GM21515 (cell line): ENCODE measurements at regions not wholly inside any gene's neighbourhood (a gene's known extent, or its start where the extent isn't known, plus 50 kb on each side); places are given as distances from the start of the nearest gene placed in this dataset.
"Not testable (repeated sequence)": the region's sequence is repeated elsewhere in the genome, so short reads cannot be mapped to it uniquely, and the experiment has no call there.

Source experiments
- ATAC-seq: cut with Tn5 transposase; IDR thresholded peaks from one replicate; pipeline ENCODE4 v1.9.1; 2021; ENCODE audit not compliant: unreplicated experiment

DNA sequence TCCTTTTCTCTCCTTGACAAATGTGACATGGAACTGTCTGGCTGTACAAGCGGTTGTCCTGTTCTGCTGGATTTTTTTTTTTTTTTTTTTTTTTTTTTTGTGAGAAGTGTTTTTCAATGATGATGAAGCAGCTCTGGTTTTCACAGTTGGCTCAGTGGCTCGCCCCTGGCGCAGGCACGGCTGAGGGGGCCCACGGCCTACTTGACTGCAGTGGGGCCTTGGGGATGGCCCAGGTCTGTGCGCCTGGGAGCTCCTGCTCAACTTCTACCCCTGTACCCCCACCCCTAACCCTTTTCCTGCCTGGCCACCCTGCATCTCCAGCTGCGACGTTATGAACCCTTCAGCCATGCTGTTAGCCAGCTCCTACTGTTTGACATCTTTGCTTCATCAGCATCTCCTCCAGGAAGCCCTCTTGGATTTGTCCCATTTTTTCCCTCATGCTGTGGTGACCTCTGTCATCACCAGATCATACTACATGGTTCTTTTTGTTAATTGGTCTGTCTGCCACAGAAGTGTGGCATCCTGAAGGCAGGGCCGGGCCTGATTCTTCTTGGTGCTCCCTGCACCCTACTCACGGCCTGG is 167.9 kb downstream of the INHBB start:
- ATAC-seq, result no peak

DNA sequence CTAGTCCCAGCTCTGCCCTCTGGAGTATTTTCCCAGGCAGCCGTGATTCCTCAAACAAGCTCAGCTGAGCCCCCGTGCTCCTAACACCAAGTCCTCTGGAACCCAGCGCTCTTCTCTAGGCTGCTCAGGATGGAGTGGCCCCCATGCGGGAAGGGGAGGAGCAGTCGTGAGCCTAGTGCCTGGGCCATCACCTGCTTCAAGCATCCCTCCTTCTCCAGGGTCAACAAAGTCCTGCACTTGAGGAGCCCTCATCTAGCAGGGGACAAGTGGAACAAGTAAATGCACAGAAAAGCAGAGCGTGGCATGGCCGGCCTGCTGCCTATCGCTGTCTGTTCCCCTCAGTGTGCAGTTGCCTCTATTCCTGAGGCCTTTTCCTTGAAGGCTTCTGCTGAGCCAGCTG is 168.6 kb downstream of the INHBB start:
- ATAC-seq, result no peak

GRCh38 chr2:120515066-120515758 is 169.3 kb downstream of the INHBB start:
- not testable (repeated sequence) for ATAC-seq

DNA sequence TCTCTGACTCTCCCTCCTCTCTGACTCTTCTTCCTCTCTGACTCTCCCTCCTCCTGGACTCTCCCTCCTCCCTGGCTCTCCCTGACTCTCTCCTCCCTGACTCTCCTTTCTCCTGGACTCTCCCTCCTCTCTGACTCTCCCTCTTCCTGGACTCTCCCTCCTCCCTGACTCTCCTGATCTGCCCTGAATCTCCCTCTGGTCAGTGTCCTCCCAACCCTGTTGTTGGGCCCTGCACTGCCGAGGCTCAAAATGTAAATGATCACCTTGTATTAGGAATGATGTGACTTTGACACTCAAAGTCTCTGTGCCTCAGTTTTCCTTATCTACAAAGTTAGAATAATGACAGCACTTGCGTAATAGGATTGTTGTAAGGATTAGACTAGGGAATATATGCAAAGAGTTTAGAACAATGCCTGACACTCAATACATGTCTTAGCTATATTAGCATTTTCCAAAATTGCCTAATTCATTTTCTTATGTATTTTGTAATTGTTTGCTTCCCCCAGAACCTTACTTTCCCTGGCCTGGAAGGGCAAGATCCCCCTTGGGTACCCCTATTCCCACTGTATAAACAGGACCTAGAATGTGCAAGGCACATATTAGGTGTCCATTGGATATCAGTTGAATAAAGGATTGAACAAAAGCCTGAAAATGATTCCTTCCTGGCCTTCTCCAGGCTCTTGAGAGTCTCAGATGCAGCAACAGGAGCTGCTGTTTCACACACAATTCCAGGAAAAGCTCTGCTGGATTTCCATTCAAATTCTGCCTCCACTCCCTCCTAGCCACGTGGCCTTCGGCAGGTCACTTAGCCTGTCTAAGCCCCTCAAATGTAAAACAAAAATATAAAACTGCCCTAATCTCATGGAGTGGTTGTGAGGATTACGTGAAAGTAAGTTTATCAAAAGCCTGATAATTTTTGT is 170.1 kb downstream of the INHBB start:
- no peak for ATAC-seq

DNA sequence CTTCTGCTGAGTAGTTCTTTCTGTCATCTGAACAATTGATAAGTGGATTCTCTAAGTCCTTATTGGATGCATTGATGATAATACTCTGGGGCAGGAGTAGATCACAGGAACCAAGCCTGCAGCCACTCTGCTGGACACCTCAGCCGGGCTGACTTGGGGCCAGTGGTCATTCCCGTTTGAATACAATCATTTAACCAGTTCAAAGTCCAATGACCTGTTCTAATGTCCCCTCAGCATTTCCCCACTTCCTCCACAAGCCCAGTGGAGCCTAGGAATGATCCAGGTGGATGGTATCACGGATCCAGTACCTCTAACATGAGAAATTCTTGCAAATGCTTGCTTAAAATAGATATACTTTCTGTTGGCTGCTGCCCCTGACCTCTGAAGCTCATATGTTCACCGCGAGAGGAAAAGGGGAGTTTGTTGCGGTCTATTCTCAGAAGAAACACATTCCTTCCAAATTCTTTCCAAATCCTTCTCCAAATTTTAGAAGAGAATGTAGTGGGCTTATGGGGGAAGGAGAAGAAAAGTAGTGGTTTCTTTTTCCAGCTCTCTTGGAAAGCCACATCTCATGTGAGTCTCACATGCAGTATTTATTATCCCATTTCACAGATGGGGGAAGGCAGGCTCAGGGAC is 170.9 kb downstream of the INHBB start:
- no peak for ATAC-seq

DNA sequence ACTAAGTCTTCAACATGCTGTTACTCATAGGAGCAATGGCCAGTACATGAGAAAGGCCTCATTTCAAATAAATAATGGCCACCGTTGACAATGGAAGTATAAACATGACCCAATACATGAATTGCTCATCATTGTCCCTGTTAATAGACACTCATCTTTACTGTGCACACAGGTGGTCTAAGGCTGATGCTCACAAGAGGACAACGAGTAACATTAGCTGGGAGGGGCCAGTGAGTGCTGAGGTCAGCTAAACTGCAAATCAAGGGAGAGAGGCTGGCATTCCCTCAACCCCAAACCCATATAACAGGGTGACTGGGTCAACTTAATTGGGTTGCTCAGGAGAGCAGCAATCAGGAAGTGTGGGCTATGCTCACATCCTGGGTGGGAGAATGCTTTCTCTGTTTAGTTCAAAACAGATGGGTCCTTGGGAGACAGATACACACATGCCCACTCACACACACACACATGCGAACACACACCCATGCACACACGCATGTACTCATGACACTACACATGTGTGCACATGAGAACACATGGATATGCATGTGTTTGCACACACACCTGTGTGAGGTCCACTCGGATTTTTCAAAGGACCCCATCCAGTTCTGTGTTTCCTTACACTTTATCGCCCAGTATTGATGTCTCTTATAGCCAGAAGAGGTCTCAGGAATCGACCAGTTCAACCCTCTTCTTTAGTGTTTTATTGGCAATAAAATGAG is 172.0 kb downstream of the INHBB start:
- no peak for ATAC-seq

- ATAC-seq, result no peak
These were observed 172.9 kb downstream of the INHBB start for GRCh38 chr2:120518819-120519218.

- no peak for ATAC-seq
These were observed 173.5 kb downstream of the INHBB start for GRCh38 chr2:120519469-120519868.

- no peak for ATAC-seq
These were observed 174.5 kb downstream of the INHBB start for GRCh38 chr2:120520454-120520853.

GRCh38 chr2:120520929-120521912 is 175.3 kb downstream of the INHBB start:
- ATAC-seq, result no peak

DNA sequence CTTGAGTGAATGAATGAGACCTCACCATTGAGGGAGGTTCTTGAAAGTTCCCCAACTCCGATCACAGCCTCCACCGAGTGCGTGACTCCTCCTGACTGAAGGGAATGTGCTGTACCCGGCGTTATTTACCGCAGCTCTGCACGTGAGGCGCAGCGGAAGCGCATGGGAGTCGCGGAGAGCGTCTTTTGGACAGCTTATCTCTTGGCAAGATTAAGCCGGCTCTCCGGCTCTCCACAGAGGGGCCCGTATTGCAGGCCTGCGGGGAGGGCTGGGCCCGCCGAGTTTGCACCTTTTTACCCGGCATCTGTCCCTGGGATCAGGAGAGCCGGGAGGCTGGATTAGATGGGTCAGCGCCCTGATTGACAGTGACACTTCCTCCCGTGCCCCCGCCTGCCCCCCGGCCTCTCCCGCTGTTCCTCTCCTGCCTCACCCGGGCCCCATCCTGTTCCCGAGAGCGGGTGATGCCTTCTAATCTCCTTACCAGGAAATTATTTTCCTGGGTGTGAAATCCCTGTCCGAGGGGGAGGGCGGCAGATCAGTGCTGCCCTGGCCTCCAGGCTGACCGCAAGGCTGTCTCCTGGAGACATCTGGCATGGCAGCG is 176.3 kb downstream of the INHBB start:
- no peak for ATAC-seq

DNA sequence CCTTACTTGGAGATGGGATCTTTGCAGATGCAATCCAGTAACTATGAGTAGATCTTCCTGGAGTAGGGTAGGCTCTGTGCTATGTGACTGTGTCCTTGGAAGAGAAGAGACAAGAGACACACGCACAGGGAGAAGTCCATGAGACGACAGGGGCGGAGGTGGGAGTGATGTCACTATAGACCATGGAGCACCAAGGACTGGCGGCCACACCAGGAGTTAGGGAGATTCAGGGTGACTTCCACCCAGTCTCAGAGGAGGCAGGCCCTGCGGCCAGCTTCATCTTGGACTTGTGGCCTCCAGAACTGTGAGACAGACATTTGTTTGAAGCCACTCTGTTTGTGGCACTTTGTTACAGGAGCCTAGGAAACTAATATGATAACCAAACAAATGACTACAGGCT is 177.8 kb downstream of the INHBB start:
- ATAC-seq, result no peak

DNA sequence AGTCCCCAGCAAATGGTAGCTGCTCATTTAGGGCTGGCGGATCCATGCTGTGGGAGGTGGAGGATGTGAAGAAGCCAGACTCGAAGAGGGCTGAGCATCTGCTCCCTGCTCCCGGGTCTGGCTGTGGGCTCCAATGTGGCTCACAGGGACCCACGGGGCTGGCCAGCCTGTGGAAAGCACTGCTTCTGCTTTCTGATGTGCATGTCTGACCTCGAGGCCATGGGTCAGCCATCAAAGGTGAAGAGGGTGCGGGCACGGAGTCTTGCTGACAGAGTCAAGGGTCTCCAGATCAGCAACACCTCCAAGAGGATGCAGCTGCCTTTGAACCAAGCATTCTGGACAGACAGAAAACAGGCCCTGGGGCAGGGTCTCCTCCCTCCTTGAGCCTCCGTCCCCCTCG is 178.2 kb downstream of the INHBB start:
- ATAC-seq, result no peak

DNA sequence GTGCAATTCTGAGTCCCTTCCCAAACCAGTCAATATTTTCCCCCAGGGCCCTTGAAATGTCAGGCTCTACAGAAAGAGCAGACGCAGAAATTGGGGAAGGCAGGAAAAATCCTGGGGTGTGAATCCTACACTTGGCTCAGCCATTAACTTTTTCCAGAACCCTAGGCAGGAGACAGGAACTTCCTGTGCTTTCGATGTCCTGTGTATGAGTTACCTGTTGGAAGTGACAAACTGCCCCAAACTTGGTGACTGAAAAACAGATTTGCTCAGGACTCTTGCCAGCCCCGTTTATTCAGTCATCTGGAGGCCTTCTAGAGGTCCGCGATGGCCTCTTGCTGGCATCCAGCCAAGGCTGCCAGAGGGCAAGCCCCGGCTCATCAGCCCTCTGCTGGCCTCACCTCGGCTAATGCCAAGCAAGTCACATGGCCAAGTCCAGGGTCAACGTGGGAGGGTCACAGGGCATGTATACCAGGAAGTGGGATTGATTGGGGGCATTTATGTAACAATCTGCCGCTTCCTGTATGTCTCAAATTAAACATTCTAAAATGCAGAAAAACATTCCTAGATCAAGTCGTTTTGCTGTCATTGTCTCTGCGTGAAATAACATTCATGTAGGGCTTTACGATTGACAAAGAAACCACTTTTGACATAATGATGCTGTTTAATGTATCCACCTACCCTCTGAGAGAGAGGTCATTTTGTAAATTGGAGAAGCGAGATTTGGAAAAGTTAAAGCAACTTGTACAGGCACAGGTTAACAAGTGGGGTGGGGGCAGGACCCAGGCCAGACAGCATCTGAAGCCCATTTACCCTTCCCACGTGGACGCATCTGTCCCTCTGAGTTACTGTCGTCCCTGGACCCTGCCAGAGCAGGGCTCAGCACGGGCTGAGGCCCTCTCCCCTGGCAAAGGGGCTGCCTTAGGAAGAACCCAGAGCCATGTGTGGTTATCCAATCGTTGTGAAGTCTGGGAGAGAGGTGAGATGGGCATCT is 179.4 kb downstream of the INHBB start:
- no peak for ATAC-seq

DNA sequence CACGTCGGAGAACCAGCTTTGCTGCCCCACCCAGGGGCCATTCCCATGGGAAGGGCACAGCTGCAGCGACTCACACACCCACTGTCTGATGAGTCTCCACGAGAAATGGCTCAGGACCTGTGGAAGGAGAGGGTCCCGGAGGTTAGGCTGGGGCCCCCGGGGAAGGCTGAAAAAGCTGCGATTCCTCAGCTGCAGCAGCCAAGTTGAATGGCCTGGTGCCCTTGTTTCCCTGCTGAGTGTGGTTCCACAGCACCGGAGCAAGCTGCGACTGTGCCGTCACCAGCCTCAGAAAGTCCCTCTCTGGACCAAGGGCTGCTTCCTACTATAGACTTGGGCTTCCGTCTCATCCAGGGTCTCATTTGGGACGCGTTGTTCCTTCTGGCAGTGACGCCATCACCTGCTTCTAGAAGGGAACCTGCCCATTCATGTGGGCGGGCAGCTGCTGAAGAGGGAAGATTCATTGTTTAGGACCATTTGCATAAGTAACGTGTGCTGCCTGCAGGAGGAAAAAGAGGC is 180.2 kb downstream of the INHBB start:
- ATAC-seq, result no peak

GRCh38 chr2:120526997-120527945 is 181.3 kb downstream of the INHBB start:
- no peak for ATAC-seq
